ENCODE measurements at regions not wholly inside any gene's neighbourhood (a gene's known extent, or its start where the extent isn't known, plus 50 kb on each side); places are given as distances from the start of the nearest gene placed in this dataset.

- TF ChIP-seq CTCF (IDR thresholded peaks at IDR 0.05; ENCODE audit: insufficient read depth, low read depth, low read length) (no peak), EZH2 (IDR thresholded peaks at IDR 0.05; ENCODE audit: insufficient read depth, low read length) (no peak)
Measured at GRCh38 chr6:105988812-105989577, 97.1 kb upstream of the PRDM1 start.
